AG04449 (cell line): ENCODE measurements at regions not wholly inside any gene's neighbourhood (a gene's known extent, or its start where the extent isn't known, plus 50 kb on each side); places are given as distances from the start of the nearest gene placed in this dataset.

ENCODE experiments used
- CTCF ChIA-PET: fragments of 350-600 bp; formaldehyde crosslinking; extraction: SDS; loops from one replicate; lab custom pipeline; 2021; ENCODE audit warnings: antibody characterized with exemption; lab: Yijun Ruan, JAX
- POLR2A ChIA-PET: fragments of 400-600, 350-600 bp; formaldehyde crosslinking; extraction: SDS; loops from one replicate; lab custom pipeline; 2020; ENCODE audit warnings: antibody characterized with exemption, inconsistent platforms; lab: Yijun Ruan, JAX
- DNase-seq: peaks from one replicate; pipeline ENCODE4 v3.0.0-alpha.2; 2010; ENCODE audit warnings: low read depth, low spot score
- H3K4me3 ChIP-seq: 2 replicates; pipeline ENCODE4 v1.5.1; 2011; ENCODE audit warnings: low read depth, mild to moderate bottlenecking, control low read depth, low read length
- TF ChIP-seq, protein P1 (sequence below): IDR thresholded peaks from one replicate; pipeline ENCODE4 v1.5.1; 2011; ENCODE audit warnings: mild to moderate bottlenecking, moderate library complexity, low read length, control low read depth, inconsistent platforms; ENCODE audit not compliant: insufficient read depth; ENCODE audit errors: missing control alignments

DNA sequence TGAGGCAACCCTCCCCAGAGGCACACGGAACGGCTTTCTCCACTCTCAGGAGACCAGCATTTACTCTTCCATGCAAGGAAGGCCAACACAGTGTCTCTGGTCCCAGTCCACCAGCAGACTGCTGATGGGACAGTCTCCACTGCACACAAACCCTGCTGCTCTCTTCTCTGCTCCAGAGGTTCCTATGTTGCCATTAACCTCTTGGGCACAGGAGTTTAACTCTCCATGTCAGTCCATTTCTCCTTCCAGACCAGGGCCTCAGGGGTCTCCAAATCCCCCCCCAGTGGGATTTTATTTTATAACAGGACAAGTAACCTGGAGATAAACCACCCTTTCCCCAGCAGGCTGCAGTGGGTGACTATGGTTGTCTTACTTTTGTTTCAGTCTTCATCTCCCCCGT lies 452.5 kb downstream of the GADD45G start:
- CTCF ChIA-PET, result no interaction called here
- TF ChIP-seq, protein P1, sequence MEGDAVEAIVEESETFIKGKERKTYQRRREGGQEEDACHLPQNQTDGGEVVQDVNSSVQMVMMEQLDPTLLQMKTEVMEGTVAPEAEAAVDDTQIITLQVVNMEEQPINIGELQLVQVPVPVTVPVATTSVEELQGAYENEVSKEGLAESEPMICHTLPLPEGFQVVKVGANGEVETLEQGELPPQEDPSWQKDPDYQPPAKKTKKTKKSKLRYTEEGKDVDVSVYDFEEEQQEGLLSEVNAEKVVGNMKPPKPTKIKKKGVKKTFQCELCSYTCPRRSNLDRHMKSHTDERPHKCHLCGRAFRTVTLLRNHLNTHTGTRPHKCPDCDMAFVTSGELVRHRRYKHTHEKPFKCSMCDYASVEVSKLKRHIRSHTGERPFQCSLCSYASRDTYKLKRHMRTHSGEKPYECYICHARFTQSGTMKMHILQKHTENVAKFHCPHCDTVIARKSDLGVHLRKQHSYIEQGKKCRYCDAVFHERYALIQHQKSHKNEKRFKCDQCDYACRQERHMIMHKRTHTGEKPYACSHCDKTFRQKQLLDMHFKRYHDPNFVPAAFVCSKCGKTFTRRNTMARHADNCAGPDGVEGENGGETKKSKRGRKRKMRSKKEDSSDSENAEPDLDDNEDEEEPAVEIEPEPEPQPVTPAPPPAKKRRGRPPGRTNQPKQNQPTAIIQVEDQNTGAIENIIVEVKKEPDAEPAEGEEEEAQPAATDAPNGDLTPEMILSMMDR, result no peak
- no peak for DNase-seq
- no peak overlapping the region for H3K4me3 ChIP-seq
- POLR2A ChIA-PET, result no interaction called here

DNA sequence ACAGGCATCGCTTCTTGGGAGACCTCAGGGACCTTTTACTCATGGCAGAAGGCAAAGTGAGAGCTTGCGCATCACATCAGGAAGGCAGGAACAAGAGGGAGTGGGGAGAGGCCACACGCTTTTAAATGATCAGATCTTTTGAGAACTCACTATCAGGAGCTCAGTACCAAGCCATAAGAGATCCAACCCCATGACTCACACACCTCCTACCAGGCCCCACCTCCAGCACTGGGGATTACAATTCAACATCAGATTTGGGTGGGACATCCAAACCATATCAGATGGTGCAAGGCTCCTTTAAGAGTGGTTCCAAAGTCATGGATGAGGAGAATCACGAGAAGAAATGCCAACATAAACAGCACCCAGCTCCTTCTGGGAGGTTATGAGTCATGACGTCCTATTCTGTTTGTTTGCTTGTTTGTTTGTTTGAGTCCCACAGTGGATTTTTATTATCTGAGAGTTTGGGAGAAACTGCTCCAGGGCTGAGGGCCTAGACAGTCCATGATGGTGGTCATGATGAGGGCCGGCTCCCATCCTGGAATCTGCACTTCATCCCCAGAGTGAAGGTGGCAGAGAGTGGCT lies 453.5 kb downstream of the GADD45G start:
- ChIA-PET POLR2A (no interaction called here), CTCF (no interaction called here)
- DNase-seq, result no peak
- TF ChIP-seq, protein P1, result no peak
- H3K4me3 ChIP-seq, result no peak overlapping the region

DNA sequence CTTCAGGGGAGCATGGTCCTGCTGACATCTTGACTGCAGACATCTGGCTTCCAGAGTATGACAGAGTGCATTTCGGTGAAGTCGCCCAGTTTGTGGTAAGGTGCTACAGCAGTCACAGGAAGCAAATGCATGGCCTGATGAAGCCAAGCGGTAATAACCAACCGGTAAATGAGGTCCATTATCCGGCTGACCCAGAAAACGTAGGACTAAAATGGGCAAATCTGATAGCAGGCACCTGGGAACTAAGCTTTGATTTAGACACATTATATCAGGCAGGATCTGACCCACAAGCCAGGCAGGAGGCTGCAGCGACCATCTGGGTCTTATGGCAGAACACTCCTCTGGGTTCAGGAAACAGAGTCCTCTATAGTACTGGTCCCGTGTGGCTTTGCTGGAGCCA lies 454.6 kb downstream of the GADD45G start:
- POLR2A ChIA-PET, result no interaction called here
- TF ChIP-seq, protein P1, result no peak
- no peak overlapping the region for H3K4me3 ChIP-seq
- CTCF ChIA-PET, result no interaction called here
- no peak for DNase-seq

DNA sequence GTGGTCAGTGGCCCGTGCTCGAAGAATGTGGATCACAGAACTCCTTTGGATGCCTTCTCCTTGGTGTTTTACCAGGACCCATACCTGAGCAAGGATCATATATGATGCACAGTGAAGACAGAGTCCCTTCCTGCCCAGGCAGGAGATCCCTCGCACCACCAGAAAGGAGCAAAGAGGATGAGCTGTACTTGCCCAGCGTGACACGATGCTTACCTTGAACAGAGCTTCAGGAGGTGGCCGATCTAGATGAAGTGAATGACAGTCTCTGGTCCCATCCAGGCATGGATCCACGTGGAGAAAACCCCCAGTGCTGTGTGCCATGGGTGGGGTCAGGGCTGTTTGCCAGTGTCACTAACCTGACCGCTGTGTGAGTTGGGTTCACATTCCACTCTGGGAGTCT lies 455.4 kb downstream of the GADD45G start:
- no peak overlapping the region for H3K4me3 ChIP-seq
- CTCF ChIA-PET, result no interaction called here
- DNase-seq, result no peak
- POLR2A ChIA-PET, result no interaction called here
- TF ChIP-seq, protein P1, result no peak

DNA sequence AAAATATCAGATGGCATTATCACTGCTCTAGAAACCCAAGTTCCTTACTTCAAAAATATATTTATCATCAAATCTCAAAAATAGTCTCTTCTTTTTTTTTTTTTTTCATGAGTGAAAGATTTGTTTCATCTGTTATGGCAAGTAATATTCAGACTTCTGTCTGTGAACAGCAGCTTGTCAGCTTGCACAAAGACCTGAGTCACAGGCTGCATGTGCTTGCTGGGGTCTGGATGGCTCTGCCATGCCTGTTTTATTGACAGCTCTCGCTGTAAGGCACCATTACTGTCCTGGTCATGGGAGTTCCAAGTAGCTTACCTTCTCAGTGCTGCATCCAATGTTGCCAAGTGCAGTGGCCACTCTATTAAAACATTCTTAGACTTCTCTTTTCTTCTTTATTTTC lies 456.4 kb downstream of the GADD45G start:
- CTCF ChIA-PET, result no interaction called here
- TF ChIP-seq, protein P1, result no peak
- POLR2A ChIA-PET, result no interaction called here
- H3K4me3 ChIP-seq, result no peak overlapping the region
- no peak for DNase-seq

DNA sequence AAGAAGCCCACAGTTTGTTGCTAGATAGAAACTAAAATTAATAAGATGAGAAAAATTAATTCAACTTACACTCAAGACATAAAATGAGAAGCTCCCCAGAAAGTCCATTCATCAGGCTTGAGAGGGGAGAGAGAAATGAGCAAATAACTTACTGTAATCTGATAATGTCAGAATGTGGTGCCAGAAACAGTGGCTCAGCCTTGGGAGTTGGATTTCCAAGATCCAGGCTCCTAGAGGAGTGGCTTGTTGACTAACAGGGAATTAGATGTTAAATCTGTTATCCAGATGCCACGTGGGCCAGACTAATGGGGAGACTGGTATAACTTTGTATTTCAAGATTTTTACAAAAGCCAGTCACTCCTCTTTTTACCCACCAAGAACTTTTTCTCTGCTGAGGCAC lies 458.2 kb downstream of the GADD45G start:
- CTCF ChIA-PET, result interaction anchor here (1.5 kb wide), 1 partner anchor 16 kb away, joined by 5 read pairs; no protein-coding TSS in a partner anchor

More for the DNA sequence above, 458.2 kb downstream of the GADD45G start:
- TF ChIP-seq, protein P1, result no peak
- POLR2A ChIA-PET, result no interaction called here
- no peak overlapping the region for H3K4me3 ChIP-seq
- DNase-seq, result no peak
